ENCODE measurements at regions not wholly inside any gene's neighbourhood (a gene's known extent, or its start where the extent isn't known, plus 50 kb on each side); places are given as distances from the start of the nearest gene placed in this dataset.
"Not testable (repeated sequence)": the region's sequence is repeated elsewhere in the genome, so short reads cannot be mapped to it uniquely, and the experiment has no call there.

GRCh38 chr7:68684996-68685395, 913.3 kb upstream of the AUTS2 start:
- DNase-seq: no peak

DNA sequence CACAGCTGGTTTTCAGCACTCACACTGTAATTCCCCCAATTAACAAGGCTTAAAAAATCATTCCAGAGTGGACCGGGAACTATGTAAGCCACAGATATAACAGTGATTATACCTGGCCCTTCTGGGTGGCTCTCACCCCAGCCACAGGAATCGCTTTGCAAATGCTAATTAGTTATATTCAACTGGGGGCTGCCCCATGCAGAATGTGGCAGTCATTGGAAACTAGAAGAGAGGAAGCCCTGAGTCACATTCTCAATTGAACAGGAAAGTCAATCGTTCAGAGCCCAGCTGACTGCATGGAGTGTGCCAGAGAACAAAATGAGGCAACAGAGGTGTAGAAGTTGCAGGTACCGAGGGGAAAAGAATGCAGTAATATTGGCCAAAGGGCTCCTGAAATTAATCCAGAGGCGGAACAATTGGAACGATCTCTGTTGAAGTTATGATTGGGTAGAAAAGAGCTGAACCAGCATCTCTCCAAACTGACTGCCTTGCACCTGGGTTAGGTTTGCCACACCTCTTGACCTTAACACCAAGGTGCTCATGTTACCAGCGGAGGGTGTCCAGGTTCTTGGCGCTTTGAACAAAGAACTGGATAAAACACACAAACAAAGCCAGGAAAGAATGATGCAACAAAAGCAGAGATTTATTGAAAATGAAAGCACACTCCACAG, 909.7 kb upstream of the AUTS2 start:
- no peak for DNase-seq

DNA sequence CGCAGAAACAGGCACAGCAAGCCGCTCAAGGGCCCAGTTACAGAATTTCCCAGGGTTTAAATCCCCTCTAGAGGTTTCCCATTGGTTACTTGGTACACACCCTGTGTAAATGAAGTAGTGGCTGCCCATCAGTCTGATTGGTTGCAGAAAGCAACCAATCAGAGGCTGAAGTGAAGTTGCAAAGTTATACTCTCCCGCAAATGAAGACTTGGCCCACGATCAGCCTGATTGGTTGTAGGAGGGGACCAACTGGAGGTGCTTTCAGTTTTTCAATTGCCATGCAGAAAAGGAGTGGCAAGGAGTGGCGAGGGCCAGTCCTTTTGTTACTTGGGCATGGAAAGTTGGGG, 909.2 kb upstream of the AUTS2 start:
- DNase-seq: no peak

GRCh38 chr7:68691261-68692216, 906.7 kb upstream of the AUTS2 start:
- DNase-seq: no peak

DNA sequence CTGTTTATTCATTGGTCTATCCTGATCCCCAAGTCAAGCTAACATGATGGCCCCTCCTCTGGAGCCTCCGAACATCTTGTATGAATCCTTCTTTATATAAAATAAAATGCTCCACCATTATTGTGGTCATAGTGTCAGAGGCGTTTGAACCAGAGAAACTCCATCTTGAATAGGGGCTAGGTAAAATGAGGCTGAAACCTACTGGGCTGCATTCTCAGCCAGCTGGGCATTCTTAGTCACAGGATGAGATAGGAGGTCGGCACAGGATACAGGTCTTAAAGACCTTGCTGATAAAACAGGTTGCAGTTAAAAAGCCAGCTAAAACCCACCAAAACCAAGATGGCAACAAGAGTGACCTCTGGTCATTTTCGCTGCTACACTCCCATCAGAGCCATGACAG, 905.8 kb upstream of the AUTS2 start:
- no peak for DNase-seq

GRCh38 chr7:68694656-68695055, 903.6 kb upstream of the AUTS2 start:
- DNase-seq: no peak

- DNase-seq: no peak
Observed at GRCh38 chr7:68697796-68698280, 900.4 kb upstream of the AUTS2 start.

GRCh38 chr7:68699090-68699711, 899.1 kb upstream of the AUTS2 start:
- DNase-seq: no peak

GRCh38 chr7:68700414-68700813, 897.9 kb upstream of the AUTS2 start:
- no peak for DNase-seq

- DNase-seq: no peak
Observed at GRCh38 chr7:68706291-68706690, 892.0 kb upstream of the AUTS2 start.

DNA sequence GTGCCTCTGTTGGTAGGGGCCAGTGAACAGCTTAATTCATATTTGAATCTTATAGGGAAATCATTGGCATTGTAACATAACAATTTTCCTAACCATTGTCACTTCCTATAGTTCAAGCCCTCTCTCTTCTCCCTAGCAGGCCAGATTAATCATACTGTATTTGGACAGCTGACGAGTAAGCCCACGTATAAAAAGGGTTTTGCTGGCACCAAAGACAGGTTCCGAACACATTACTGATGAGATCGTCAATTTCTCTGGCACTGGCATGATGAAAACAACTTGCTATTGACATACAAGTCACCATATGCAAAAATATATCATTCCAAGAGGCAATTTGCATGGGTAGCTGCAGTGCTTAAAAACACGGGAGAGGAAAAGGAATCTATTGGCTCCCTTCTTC, 891.1 kb upstream of the AUTS2 start:
- DNase-seq: no peak

- DNase-seq: no peak
Observed at GRCh38 chr7:68707958-68708357, 890.3 kb upstream of the AUTS2 start.

GRCh38 chr7:68712956-68713495, 885.2 kb upstream of the AUTS2 start:
- DNase-seq: no peak

- not testable (repeated sequence) for DNase-seq
Observed at GRCh38 chr7:68714135-68714534, 884.1 kb upstream of the AUTS2 start.

DNA sequence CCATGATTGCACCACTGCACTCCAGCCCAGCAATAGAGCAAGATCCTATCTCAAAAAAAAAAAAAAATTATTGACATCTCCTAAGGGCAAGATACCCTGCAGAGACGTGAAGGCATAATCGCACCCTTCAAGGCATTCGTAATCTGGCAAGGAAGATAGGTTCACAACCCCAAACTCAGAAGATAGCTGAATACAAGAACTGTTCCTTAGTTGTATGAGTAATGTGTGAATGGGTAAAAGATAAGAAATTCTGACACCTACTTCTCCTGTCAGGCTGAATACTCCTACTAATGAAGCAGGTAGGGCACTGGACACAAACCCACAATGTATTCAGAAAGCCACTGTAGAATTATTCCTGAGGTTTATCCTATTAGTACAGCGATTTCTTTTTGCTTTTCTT, 882.4 kb upstream of the AUTS2 start:
- no peak for DNase-seq

- DNase-seq: no peak
Observed at GRCh38 chr7:68717176-68717575, 881.1 kb upstream of the AUTS2 start.

GRCh38 chr7:68718097-68718551, 880.2 kb upstream of the AUTS2 start:
- no peak for DNase-seq

- no peak for DNase-seq
Observed at GRCh38 chr7:68720697-68721096, 877.6 kb upstream of the AUTS2 start.

- no peak for DNase-seq
Observed at GRCh38 chr7:68722044-68722443, 876.2 kb upstream of the AUTS2 start.

- no peak for DNase-seq
Observed at GRCh38 chr7:68724965-68725364, 873.3 kb upstream of the AUTS2 start.

DNA sequence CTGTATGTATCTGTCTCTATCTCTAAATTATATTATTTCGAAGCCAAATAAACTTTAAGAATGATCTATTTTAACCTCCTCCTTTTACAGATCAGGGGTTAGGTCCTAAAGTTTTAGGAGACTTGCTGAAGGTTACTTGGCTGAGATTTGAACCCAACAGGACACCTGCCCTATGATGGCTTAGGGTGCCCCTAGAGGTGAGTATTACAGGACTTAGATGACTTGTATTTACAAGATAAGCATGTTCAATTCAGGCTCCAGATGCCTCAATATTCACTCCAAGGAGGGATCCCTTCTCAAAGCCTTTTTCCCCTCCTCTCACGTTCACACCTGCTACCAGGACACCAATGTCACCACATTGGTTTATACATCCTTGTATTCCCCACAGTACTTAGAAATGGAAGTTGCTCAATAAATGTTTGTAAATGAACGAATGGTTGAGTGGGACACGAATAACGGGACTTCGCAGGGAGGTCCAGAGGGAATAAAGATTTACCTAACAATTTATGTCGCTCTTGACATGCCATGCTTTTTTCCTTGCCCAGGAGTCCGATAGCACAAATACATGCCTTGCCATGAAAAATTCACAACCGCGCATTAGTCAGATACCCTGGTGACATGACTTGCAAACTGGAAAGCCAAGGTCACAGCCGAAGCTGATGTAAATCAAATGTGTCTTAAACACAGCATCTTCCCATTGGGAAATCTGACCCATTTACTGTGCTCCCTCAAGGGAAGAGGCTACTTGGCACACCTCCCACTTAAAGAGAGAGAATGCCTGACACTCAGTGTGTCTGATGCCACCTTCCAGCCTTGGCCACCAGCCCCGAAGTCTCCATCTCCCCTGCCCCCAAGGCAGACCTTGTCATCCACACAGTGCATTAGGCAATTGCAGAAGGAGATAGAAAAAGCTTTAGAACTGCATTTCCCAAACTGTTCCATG, 872.2 kb upstream of the AUTS2 start:
- DNase-seq: no peak

- not testable (repeated sequence) for DNase-seq
Observed at GRCh38 chr7:68728720-68729119, 869.6 kb upstream of the AUTS2 start.

Measured in inflammatory macrophage treated with lipopolysaccharide for 1 hour (primary cell).